ENCODE measurements at regions not wholly inside any gene's neighbourhood (a gene's known extent, or its start where the extent isn't known, plus 50 kb on each side); places are given as distances from the start of the nearest gene placed in this dataset.
"Not testable (repeated sequence)": the region's sequence is repeated elsewhere in the genome, so short reads cannot be mapped to it uniquely, and the experiment has no call there.

DNA sequence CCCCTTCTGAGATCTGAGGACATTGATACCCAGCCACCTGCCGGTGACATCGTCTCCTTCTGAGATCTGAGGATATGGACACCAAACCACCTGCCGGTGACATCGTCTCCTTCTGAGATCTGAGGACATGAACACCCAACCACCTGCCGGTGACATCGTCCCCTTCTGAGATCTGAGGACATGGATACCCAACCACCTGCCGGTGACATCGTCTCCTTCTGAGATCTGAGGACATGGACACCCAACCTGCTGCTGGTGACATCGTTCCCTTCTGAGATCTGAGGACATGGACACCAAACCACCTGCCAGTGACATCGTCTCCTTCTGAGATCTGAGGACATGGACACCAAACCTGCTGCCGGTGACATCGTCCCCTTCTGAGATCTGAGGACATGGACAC lies 396.1 kb upstream of the TNRC6C start:
- DNase-seq = not testable (repeated sequence)

DNA sequence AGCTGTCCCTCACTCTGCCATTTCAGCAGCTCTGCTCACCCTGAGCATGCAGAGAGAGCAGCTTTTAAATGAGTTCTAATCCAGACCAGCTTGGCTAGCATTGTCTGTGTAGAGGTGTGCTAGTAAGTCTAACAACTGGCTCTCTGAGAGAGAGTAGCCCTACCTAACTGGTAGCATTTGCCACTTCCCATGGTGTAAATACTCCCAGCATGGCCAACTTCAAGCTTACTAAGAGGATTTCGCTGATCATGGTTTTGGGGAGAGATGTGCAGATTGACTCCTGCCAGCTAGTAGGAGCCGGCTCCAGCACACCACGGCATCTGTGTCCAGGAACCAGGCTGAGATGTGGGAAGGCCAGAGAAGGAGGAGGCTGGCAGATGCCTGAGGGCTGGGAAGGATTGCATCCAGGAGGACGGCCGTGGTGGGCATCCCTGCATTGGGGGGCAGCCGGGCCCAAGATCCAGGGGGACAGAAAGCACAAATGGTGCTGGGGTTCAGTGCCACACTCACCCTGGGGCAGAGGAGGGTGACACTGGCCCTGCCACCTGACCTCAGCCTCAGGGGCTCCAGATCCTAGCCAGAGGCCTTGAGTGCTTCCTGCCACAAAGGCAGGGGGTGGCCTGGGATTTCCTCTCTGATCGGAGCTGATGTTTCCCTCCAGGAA lies 394.9 kb upstream of the TNRC6C start:
- DNase-seq = no peak

DNA sequence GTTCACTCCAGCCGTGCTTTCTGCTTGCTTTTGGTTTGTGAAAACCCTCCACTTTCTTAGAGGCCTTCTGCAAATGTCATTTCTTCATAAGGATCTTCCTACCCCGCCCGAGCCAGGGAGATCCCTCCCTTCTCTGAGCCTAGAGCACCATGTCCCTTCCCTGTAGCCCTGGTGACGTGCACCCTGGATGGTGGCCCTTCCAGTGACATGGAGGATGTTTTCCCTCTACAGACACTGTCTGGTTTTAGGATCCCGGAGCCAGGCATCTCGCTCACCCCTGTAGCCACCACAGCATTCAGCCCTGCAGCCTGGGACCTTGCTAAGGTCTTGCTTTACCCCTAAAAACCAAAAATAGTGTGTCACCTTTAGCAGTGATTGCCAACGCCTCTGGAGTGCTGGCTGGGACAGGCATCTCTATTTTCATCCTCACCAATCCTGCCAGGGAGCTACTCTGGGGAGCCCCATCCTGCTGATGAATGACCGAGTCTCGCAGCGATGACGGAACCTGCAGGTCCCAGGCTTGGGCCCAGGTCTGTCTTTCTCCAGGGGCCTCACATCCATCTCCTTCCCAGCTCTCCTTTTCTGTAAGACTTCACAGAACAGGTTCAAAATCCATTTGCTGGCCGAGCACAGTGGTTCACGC lies 394.1 kb upstream of the TNRC6C start:
- DNase-seq = no peak

DNA sequence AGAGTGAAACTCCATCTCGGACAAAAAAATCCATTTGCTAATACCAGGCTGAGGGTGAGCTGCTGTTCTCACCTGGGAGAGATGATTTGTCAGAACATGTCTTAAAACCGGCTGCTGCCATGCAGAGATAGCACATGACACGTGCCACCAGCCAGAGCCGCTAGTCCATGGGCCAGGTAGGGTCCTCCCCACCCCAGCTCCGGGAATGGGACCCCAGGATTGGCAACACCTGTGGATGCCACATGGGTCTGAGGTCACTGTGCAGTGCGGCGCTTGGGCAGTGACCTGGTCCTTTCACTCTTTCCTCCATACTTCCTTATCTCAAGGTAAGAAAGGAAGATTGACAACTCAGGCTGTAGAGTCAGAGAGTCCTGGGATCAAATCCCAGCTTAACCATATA lies 393.3 kb upstream of the TNRC6C start:
- no peak for DNase-seq

DNA sequence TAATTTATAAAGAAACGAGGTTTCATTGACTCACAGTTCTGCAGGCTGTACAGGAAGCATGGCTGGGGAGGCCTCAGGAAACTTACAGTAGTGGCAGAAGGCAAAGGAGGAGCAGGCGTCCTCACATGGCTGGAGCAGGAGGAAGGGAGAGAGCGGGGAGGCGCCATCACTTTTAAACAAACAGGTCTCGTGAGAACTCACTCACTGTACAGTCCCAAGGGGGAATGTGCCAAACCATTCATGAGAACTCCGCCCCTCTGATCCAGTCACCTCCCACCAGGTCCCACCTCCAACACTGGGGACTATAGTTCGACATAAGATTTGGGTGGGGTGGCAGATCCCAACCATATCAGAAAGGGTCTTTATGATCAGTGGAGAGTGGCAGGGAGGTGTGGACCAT lies 392.4 kb upstream of the TNRC6C start:
- no peak for DNase-seq

DNA sequence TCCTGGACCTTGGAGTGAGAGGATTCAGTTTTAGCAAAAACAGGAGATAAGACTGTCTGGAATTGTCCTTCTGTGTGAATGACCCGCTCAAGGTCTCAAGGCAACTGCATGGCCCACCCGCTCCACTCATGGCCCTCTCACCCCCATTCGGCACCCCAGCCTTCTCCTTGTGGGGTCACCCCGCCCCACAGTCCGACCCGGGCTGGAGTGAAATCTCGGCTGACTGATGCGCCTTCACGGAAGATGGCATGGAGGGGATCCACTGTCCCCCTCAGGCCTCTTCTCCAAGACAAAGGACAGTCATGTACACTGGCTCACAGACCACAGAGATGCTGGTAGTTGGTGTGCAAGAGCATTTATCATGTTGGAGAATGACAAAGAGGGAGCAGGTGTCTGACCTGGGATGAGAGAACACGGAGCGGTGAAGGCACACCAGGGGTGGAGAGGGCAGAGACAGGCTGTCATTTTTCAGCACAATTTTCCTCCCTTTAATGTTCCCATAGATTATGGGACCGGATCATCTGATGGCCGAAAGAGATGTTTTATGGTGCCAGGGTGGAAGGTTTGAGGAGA lies 391.9 kb upstream of the TNRC6C start:
- DNase-seq = no peak

DNA sequence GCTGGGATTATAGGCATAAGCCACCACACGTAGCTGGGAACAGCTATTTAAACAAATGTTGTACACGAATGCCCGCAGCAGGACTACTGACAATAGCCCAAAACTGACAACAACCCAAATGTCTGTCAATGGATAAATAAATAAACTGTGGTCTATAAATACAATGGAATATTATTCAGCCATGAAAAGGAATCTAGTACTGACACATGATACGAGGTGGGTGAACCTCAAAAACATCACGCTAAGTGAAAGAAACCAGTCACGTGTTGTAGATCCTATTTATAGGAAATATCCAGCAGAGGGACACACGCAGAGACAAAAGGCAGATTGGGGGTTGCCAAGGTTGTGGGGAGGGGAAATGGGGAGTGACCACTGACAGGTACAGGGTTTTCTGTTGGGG lies 390.0 kb upstream of the TNRC6C start:
- no peak for DNase-seq

DNA sequence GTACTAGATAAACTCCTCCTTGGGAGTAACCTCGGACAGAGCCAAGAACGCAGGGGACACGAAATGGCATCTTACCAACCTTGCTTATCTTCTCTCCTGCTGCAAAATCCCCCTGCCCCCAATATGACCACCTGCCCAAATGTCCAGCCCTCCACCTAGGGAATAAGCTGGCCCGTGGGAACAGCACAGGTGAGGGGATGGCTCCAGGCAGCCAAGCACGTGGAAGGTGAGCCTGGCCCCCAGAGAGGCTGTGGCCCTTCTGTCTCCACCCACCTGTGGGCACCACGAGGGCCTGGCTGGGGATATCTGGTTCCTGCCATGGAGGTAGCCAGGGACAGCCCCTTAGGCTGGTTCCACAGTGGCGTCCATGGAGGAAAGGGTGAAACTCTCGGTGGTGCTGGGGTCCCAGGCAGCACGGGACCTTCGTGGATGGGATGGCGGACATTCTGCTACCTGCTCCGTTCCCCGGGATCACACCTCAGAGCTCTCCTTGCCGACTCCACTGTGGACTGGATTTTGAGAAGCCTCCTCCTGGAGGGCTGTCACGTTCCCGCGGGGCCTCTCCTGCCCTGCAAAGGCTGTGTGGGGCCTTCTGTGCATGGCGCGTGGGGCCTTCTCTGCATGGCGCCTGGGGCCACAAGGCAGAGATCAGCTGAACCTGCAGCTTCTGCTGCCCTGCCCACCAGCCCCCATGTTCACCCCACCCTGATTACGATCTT lies 388.5 kb upstream of the TNRC6C start:
- DNase-seq = no peak

DNA sequence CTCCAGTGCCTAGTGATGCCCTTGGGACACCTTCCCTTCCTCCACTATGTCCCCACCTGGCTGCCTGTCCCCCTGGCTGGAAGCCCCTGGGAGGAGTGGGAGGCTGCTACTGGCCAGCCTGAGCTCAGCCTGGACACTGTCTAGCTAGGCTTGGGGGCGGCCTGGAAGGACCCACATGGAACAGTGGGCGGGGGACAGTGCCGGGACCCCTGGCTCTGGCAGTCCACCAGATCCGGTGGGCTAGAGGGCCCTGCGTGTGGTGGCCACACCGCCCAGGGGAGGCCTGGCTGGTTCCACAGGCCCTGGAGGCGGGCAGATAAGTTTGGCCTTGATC lies 388.0 kb upstream of the TNRC6C start:
- DNase-seq = no peak

DNA sequence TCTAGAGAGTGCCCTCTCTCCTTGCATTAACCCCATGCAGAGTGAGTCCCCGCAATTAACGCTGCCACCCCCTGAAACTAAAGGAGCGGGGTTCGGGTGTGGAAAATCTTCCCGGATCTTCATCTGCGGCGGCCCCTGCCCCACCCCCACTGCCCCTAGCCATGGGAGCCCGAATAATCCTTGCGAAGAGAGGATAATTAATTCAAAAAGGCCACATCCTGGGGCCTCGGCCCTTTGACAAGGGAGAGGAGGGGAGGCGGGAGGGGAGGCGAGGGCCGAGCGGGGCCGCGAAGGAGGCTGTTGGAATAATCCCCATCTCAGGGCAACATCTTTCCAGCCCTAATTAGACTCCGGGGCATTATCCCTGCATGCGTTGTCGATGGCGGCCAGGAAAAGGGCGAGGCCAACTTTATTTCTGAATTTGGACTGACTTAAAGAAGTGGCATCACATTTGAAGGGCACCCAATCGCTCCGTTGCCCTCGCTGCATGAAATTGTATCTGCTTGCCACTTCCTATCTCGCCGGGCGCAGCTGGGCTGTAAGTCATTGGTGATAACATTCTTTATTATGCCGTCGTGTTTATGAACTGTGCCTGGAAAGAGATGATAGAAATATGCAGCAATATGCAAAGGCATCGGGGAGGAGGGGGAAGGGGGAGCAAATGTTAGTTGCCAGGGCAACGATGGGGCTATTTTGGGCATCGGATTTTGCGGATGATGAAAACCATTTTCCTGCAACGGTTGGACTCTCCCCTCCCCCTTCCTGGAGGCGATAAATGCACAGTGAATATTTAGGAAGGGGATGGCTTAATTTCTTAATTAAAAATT lies 387.1 kb upstream of the TNRC6C start:
- DNase-seq = no peak

DNA sequence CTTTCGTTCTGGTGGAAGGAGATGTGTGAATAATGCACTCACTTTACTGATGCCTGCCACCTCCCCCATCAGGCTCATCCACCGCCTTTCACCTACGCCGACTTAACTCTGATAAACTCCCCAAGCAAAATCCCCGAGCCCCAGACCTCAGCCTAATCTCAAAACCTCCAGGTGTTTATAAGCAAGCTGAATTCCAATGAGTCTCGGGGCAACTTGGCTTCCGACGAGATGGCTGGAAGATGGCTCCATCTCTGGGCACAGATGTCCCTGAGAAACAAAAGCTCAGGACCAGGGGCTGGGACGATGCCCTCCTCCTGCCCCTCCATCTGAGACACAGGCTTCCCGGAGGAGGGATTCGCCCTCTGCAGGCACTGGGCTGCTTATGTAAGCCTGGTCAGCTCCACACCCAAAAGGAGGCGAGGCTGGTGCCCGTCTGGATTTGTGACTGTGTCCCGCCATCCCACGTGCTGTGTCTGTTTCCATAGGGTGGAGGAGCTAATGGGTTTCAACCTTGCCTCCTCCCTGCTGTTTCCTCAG lies 386.4 kb upstream of the TNRC6C start:
- DNase-seq = no peak

DNA sequence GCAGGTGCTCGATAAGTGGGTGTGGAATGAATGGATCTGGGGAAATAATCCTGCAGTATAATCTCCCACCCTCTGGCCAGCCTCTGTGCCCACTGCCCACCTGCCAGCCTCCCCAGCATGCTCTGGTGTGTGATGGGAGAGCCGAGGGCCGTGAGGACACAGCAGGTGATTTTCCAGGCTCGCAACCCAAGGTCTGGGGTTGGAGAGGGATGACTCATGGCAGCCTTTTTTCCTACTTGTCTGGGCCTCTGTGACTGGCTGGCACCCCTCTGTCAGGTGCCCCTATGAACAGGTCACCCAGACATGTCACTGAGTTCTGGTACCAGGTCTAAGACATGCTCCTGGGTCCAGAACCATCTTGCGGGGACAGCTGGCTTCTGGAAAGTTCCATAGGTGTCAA lies 385.7 kb upstream of the TNRC6C start:
- DNase-seq = no peak

DNA sequence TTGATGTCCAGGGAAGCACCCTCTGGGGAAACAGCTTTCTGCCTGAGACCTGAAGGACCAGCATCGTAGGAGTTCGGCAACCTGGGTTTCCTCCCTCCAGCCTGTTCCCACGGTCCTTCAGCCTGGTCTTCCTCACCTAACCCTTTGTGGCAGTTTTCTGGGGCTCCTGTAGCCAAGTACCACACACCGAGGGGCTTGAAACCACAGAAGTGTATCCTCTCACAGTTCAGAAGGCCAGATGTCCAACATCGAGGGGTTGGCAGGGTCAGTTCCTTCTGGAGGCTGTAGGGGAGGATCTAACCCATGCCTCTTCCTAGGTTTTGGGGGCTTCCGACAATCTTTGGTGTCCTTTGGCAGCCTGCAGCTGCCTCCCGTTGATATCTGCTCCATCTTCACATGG lies 381.0 kb upstream of the TNRC6C start:
- DNase-seq = no peak

DNA sequence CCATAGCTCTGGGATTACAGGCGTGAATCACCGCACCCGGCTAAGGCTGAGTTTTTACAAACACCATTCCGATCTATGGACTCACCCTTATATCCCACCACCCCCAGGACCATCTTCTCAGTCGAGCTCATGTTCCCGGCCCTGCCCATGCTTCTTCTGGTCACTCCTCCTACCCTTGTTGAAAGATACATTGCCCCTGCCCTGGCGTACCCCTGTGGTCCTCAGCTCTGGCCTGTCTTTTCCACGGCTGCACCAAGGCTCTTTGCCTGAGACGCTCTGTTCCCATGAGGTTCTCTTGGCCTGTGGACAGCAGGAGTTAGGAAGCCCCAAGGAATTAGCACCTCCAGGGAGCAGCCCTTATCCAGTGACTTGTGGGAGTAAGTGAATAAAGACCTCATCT lies 379.4 kb upstream of the TNRC6C start:
- no peak for DNase-seq

DNA sequence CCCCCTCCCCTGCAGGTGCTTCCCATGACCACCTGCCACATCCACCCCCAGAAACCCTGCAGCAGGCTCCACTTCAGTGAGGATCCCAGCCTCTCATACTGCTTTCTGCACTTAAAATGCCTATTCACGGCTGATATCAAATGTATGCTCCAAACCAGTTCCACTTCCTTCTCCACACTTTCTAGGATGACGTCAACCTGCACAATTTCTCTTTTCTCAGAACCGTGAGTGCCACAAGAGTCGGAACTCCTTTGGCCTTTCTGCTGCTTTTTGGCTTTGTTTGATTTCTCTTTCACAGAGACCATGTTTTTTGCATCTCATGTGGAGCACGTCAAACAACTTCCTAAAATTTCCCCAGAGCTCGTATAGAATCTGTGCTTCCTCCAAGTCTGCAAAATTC lies 378.8 kb upstream of the TNRC6C start:
- no peak for DNase-seq

DNA sequence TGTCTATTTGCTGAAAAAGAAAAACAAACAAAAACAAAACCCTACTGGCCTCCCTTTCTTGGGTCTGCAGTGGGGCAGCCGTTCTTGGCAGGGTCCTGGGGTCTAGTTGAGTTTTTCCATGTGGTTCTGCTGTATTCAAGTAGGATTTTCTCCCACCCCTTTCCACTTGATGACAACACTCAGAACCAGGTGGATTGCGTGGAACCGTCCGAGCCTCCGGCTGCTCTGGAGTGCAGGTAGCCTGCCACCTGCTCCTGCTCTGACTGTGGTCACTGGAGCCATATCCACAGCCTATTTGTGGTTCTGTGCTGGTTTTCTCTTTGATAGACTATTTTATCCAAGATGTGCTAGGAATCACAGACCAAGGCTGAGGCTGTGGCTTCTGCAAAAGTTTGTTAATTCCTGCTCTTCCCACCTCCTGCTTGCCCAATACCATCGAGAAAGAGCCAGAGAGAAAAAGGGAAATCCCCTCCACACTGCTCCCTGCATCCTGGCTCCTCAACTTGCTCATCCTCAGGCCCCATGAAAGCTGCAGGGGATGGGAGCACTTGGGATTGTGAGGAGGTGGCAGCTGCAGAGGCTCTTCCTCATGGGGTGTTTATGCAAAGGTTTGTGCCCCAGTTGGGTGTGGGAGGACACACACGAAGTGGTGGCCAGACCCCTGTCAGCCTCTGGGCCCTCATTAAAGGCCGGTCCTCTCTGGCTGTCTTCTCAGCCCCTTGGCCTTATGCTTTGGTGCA lies 377.8 kb upstream of the TNRC6C start:
- no peak for DNase-seq

DNA sequence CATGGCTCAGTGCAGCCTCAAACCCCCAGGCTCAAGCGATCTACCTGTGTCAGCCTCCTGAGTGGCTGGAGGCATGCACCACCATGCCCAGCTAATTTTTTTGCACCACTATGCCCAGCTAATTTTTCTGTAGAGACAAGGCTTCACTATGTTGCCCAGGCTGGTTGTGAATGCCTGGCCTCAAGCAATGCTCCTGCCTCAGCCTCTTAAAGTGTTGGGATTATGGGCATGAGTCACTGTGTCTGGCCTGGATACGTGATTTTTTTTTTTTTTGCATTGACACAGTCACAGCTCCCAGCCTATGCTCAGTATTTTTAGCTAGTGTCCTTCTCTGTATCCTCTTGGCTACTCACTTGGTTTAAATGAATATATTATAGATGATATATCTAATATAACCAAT lies 377.0 kb upstream of the TNRC6C start:
- DNase-seq = no peak

DNA sequence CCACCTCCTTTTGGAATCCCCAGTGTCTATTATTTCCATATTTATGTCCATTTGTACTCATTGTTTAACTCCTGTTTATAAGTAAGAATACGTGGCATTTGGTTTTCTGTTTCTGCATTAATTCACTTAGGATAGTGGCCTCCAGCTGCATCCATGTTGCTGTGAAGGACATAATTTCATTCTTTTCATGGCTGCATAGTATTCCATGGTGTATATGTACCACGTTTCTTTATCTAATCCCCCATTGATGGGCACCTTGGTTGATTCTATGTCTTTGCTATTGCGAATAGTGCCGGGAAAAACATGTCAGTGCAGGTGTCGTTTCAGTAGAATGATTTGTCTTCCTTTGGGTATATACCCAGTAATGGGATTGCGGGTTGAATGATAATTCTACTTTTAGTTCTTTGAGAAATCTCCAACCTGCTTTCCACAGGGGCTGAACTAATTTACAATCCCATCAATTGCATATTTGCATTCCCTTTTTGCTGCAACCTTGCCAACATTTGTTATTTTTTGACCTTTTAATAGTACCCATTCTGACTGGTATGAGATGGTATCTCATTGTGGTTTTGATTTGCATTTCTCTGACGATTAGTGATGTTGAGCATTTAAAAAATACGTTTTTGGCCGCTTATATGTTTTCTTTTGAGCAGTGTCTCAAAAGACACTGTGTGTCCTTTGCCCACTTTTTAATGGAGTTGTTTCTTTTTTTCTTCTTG lies 373.2 kb upstream of the TNRC6C start:
- DNase-seq = no peak

DNA sequence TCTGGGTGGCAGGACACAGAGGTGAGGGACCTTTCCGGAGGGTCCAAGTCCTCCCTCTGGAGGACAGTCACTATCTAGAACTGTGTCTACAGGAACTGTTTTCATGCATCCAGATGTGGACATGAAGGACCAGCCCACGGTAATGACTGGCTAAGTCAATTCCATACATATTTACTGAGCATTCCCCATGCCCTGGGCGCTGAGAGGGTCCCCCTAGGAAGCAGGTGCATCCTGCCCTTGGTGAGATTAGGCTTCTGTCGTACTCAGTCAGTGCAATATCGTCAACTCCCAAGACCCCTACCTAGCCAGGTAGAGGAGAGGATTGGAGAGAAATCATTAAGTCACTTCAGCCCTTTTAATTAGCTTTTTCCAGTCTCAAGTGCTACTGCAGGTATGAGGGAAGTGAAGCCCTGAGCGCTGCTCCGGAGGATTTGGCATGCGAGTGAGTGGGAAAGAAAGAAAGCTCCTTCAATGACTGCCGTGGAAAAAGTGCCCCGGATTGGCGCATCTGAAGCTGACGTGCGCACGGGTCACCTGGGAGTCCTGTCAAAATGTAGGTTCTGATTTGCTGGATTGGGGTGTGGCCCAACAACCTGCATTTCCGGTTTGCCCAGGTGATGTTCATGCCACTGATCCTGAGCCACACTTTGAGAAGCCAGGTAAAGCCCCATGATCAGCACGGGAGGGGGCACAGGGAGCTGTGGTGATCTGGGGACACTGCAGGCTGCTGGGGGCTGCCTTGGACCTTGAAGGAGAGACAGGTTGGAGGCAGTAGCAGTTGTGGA lies 367.4 kb upstream of the TNRC6C start:
- DNase-seq = no peak

DNA sequence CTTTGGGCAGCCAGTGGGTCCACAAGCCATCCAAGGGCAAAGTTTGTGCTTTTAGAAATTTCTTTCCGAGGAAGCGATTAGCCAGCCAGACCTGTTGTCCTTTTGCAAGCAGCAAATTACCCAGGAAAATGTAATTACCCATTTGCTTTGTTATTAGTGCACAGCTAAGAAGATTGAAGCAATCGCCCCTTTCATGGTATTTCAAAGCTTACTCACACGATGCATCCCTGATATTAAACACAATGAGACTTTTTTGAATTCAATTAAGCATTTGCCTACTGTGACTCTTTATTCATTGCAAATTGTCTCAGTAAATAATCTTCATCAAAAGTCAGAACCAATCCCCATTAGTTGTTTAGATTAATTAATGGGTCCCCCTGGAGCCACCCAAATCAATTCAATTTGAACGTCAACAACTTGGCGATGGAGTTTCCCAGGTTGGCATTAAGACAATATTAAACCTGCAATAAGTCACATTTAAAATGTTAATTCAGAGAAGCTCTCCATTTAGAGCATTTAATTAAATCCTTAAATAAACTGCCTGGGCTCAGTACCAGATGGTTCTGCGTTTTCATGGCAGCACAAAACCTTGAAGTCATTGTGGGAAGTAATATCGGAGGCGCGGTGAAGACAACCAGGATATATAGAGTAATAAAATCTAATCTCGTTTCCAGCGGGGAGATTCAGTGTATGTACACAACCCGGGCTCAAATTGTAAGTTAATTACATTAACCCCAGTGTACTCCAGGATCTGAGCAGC lies 366.2 kb upstream of the TNRC6C start:
- DNase-seq = no peak
